Brain microvascular endothelial cell (primary cell): ENCODE measurements at regions not wholly inside any gene's neighbourhood (a gene's known extent, or its start where the extent isn't known, plus 50 kb on each side); places are given as distances from the start of the nearest gene placed in this dataset.

ENCODE experiments used
- DNase-seq: peaks from one replicate; pipeline ENCODE4 v3.0.0-alpha.2; 2020
- H3K27ac ChIP-seq: fragments of 250-450 bp; sonication (Bioruptor Pico); 2 replicates; pipeline ENCODE4 v1.5.1; 2020; ENCODE audit warnings: mild to moderate bottlenecking, moderate library complexity
- H3K27me3 ChIP-seq: fragments of 250-450 bp; sonication (Bioruptor Pico); replicated peaks from 2 replicates; pipeline ENCODE4 v1.5.1; 2020; ENCODE audit warnings: mild to moderate bottlenecking
- H3K36me3 ChIP-seq: fragments of 250-450 bp; sonication (Bioruptor Pico); replicated peaks from 2 replicates; pipeline ENCODE4 v1.5.1; 2020; ENCODE audit warnings: mild to moderate bottlenecking
- H3K4me3 ChIP-seq: 2 replicates; pipeline ENCODE4 v1.5.1; 2011; ENCODE audit warnings: low read depth, mild to moderate bottlenecking, control low read depth, low read length, moderate library complexity
- in situ Hi-C: cut with HindIII; loops from 2 replicates; pipeline ENCODE4 v1.10.0; 2017; ENCODE audit warnings: low sequenced_read_pairs, low pct_ligation_motif_present
- TF ChIP-seq, protein P1 (sequence below): IDR thresholded peaks from 2 replicates; pipeline ENCODE4 v1.5.1; 2011; ENCODE audit warnings: low read depth, mild to moderate bottlenecking, moderate library complexity, low read length, control low read depth, inconsistent platforms; ENCODE audit errors: missing control alignments

DNA sequence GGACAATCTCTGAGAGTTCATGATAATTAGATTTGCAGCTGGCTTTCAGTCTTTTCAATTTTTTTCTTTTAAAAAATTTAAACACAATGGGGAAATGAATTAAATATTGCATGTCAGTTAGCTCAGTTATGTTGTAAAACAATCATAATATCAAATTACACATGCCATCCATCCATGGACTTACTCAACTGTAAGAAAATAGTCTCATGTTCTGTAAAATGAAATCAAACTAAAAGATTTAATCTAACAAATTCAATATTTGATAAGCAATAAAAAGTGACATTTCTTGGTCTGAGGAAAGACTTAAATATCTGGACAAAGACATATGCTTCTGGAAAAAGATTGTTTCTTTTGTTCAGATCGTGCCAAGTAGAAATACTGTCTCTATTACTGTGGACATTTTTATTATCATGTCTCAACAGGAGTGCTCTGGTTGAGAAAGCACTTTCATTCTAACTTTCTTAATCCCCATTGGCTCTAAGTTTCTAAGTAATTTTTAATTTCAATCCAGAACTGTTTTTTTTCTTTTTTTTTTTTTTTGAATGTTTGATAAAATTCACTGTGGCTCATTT is 179.2 kb upstream of the FAM3C start:
- Histone ChIP-seq H3K27me3 (no peaks in the 10 kb centered on the region), H3K36me3 (no peaks in the 10 kb centered on the region), H3K27ac (no peak overlapping the region), H3K4me3 (no peak overlapping the region)
- DNase-seq: no peak
- TF ChIP-seq, protein P1, sequence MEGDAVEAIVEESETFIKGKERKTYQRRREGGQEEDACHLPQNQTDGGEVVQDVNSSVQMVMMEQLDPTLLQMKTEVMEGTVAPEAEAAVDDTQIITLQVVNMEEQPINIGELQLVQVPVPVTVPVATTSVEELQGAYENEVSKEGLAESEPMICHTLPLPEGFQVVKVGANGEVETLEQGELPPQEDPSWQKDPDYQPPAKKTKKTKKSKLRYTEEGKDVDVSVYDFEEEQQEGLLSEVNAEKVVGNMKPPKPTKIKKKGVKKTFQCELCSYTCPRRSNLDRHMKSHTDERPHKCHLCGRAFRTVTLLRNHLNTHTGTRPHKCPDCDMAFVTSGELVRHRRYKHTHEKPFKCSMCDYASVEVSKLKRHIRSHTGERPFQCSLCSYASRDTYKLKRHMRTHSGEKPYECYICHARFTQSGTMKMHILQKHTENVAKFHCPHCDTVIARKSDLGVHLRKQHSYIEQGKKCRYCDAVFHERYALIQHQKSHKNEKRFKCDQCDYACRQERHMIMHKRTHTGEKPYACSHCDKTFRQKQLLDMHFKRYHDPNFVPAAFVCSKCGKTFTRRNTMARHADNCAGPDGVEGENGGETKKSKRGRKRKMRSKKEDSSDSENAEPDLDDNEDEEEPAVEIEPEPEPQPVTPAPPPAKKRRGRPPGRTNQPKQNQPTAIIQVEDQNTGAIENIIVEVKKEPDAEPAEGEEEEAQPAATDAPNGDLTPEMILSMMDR: no peak
- in situ Hi-C loops: no loop called here

DNA sequence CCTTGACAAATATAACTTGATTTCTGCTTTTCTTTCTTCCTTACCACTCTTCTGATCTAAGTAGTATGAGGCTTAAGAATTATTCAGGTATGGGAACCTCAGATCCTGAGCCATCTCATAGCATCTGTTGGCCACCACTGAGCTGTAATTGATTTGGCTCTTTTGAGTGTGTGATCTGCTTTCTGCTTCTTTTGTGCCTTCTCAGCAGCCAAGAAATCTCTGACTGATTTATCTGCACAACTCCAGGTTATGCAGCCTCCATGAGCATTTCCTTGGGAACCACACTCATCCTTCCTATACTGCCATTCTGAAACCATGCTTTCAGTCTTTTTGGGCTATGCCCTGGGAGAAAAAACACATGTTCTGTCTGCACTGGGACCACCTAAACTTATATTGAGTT is 178.0 kb upstream of the FAM3C start:
- DNase-seq: no peak
- in situ Hi-C loops: no loop called here
- Histone ChIP-seq H3K27ac (no peak overlapping the region), H3K36me3 (no peaks in the 10 kb centered on the region), H3K27me3 (no peaks in the 10 kb centered on the region), H3K4me3 (no peak overlapping the region)
- TF ChIP-seq, protein P1: no peak

DNA sequence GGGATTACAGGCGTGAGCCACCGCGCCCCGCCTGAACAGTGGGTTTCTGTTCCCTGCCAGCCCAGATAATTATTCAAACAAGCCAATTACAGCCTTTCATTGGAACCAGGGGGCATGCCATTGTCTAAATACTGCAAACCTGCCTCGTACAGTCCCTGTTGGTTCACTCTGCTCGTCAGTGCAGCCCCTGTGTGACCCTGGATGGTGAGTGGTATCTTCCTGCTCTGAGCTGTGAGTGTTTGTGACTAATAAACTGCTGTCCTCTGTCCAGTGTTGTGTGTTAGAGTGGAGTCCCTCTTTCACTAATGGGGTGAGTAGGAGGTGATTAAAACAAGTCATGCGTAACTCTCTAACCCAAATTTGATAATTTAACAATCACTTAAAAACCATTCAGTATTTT is 176.5 kb upstream of the FAM3C start:
- no peaks in the 10 kb centered on the region for H3K36me3 ChIP-seq
- in situ Hi-C loops: no loop called here
- no peak for DNase-seq
- H3K4me3 ChIP-seq: no peak overlapping the region
- no peaks in the 10 kb centered on the region for H3K27me3 ChIP-seq
- TF ChIP-seq, protein P1: no peak
- no peak overlapping the region for H3K27ac ChIP-seq

DNA sequence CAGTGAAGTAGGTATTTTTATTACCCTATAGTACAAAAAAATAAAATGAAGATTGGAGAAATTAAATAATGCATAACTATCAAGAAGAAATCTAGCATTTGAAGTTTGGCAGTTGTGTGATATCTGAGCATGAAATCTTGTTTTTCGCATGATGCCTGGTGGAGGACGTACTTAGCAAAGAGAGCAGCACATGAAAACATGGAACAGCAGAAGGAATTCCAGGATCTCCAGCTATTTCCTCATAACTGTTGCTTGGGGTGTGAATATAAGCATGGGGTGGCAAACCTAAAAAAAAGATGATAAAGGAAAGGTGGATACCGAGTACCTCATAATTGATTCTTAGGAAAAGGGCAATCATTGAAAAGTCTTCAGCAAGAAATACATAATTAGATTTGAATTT is 174.3 kb upstream of the FAM3C start:
- TF ChIP-seq, protein P1: no peak
- H3K36me3 ChIP-seq: no peaks in the 10 kb centered on the region
- no peaks in the 10 kb centered on the region for H3K27me3 ChIP-seq
- no peak overlapping the region for H3K27ac ChIP-seq
- no peak overlapping the region for H3K4me3 ChIP-seq
- DNase-seq: no peak
- in situ Hi-C loops: no loop called here

DNA sequence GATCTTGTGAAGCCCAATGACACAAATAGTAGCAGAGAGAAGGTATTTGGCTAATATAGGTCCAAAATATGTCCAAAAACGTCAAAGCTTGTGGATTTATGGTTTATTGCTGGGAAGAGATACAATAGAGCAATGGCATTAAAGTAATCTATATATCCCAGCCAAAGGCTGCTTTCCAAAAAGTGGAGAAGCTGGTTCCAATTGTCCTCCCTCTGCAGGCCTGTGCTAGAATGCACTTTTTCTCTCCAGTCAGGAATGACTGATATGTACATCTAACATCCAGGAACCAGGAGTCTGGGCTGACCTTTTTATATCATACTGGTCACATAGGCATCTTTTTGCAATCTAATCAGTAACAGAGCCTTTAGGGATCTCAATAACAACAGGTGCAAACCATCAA is 167.1 kb upstream of the FAM3C start:
- in situ Hi-C loops: no loop called here
- no peaks in the 10 kb centered on the region for H3K36me3 ChIP-seq
- no peak overlapping the region for H3K27ac ChIP-seq
- no peak for DNase-seq
- TF ChIP-seq, protein P1: peak; percentile 59
- H3K27me3 ChIP-seq: no peaks in the 10 kb centered on the region
- H3K4me3 ChIP-seq: no peak overlapping the region

DNA sequence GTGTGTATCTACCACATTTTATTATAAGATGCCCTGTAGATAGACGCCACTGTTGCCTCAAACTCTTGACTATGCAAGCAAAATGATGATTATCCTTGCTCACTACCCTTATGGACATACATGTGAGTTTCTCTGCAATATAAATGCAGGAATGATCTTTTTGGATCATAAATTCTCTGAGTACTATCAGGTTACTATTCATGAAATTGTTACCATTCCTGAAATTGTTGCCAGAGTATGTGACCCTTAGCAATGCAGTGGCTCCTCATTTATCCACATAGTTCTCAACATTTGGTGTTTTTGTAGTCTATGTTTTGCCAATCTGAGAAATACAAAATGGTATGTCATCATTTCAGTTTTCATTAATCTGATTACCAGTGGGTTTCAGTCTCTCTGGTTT is 166.2 kb upstream of the FAM3C start:
- Histone ChIP-seq H3K27me3 (no peaks in the 10 kb centered on the region), H3K27ac (peak overlapping the region; percentile 25), H3K36me3 (no peaks in the 10 kb centered on the region), H3K4me3 (no peak overlapping the region)
- TF ChIP-seq, protein P1: no peak
- peak; percentile 40 for DNase-seq
- in situ Hi-C loops: no loop called here
